Neural progenitor cell (in vitro differentiated cells): ENCODE measurements at regions not wholly inside any gene's neighbourhood (a gene's known extent, or its start where the extent isn't known, plus 50 kb on each side); places are given as distances from the start of the nearest gene placed in this dataset.

Source experiments
- CTCF ChIP-seq: fragments of 200-600 bp; sonication (generic); IDR thresholded peaks from 2 replicates; pipeline ENCODE4 v1.5.1; 2017; ENCODE audit warnings: antibody characterized with exemption, mild to moderate bottlenecking
- EZH2 ChIP-seq: fragments of 200-600 bp; sonication (generic); IDR thresholded peaks from 2 replicates; pipeline ENCODE4 v1.6.1; 2017; ENCODE audit warnings: antibody characterized with exemption, mild to moderate bottlenecking, moderate library complexity
- EZH2phosphoT487 ChIP-seq: fragments of 200-600 bp; sonication (generic); IDR thresholded peaks from 2 replicates; pipeline ENCODE4 v1.6.1; 2017; ENCODE audit warnings: antibody characterized with exemption

GRCh38 chr17:77379065-77379428, 238.3 kb downstream of the SEC14L1 start:
- TF ChIP-seq CTCF (no peak), EZH2phosphoT487 (no peak), EZH2 (no peak)
